ENCODE measurements at regions not wholly inside any gene's neighbourhood (a gene's known extent, or its start where the extent isn't known, plus 50 kb on each side); places are given as distances from the start of the nearest gene placed in this dataset.

DNA sequence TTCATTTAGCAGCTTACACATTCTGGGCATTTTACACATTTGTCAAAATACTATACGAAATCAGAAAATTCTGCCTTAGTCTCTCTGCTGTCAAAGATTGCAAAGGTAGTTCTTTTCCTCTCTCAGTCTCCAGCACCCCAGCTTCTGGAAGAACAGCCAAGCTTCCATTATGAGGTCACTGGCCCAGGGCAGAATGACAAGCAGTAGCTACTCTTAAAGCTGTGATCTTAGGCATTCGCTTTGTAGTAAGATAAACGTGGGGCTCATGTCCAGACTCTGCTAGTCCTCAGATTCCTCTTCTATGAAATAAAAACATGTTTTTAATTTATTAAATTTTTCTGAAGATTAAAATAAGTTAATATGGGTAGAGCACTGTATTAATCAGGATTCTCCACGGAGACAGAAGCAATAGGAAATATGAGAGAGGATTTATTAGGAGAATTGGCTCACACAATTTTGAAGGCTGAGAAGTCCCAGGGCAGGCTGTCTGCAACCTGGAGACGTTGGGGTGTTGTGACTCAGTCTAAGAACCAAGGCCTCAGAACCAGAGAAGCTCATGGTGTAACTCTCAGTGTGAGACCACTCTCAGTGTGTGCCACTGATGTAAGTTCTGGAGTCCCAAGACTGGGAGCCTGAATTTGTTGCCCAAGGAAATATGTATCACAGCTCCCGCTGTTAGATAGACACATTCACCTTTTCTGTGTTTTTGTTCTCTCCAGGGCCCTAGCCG lies 201.2 kb downstream of the CMPK2 start:
- no peak for ATAC-seq
- TF ChIP-seq NR3C1 (CRISPR knock-in tag; conservative IDR thresholded peaks at IDR 0.05; ENCODE audit: low read depth) (no peak), RELA (CRISPR knock-in tag; IDR thresholded peaks at IDR 0.05; ENCODE audit: borderline replicate concordance) (no peak), SOX15 (CRISPR knock-in tag; IDR thresholded peaks at IDR 0.05) (no peak), ZNF138 (CRISPR knock-in tag; conservative IDR thresholded peaks at IDR 0.05) (no peak), CDX4 (CRISPR knock-in tag; IDR thresholded peaks at IDR 0.05; ENCODE audit: borderline replicate concordance) (no peak)
- TF ChIP-seq, protein P1, sequence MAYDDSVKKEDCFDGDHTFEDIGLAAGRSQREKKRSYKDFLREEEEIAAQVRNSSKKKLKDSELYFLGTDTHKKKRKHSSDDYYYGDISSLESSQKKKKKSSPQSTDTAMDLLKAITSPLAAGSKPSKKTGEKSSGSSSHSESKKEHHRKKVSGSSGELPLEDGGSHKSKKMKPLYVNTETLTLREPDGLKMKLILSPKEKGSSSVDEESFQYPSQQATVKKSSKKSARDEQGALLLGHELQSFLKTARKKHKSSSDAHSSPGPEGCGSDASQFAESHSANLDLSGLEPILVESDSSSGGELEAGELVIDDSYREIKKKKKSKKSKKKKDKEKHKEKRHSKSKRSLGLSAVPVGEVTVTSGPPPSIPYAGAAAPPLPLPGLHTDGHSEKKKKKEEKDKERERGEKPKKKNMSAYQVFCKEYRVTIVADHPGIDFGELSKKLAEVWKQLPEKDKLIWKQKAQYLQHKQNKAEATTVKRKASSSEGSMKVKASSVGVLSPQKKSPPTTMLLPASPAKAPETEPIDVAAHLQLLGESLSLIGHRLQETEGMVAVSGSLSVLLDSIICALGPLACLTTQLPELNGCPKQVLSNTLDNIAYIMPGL (CRISPR knock-in tag; IDR thresholded peaks at IDR 0.05): no peak
- TF ChIP-seq, protein P2, sequence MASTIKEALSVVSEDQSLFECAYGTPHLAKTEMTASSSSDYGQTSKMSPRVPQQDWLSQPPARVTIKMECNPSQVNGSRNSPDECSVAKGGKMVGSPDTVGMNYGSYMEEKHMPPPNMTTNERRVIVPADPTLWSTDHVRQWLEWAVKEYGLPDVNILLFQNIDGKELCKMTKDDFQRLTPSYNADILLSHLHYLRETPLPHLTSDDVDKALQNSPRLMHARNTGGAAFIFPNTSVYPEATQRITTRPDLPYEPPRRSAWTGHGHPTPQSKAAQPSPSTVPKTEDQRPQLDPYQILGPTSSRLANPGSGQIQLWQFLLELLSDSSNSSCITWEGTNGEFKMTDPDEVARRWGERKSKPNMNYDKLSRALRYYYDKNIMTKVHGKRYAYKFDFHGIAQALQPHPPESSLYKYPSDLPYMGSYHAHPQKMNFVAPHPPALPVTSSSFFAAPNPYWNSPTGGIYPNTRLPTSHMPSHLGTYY (CRISPR knock-in tag; IDR thresholded peaks at IDR 0.05): no peak
- peaks cover 79% of the 10 kb centered on the region for H3K36me3 Mint-ChIP-seq
- H3K27me3 Mint-ChIP-seq (ENCODE audit: low read depth): peaks cover 17% of the 10 kb centered on the region
- H3K9me3 Mint-ChIP-seq: peaks cover 85% of the 10 kb centered on the region
- H3K4me3 Mint-ChIP-seq: no peak overlapping the region
- POLR2A ChIA-PET: no interaction called here
- H3K27ac Mint-ChIP-seq: no peak overlapping the region
- no peaks in the 10 kb centered on the region for H3K4me1 Mint-ChIP-seq
- CTCF ChIA-PET: no interaction called here
- no peak for DNase-seq (ENCODE audit: low spot score)

DNA sequence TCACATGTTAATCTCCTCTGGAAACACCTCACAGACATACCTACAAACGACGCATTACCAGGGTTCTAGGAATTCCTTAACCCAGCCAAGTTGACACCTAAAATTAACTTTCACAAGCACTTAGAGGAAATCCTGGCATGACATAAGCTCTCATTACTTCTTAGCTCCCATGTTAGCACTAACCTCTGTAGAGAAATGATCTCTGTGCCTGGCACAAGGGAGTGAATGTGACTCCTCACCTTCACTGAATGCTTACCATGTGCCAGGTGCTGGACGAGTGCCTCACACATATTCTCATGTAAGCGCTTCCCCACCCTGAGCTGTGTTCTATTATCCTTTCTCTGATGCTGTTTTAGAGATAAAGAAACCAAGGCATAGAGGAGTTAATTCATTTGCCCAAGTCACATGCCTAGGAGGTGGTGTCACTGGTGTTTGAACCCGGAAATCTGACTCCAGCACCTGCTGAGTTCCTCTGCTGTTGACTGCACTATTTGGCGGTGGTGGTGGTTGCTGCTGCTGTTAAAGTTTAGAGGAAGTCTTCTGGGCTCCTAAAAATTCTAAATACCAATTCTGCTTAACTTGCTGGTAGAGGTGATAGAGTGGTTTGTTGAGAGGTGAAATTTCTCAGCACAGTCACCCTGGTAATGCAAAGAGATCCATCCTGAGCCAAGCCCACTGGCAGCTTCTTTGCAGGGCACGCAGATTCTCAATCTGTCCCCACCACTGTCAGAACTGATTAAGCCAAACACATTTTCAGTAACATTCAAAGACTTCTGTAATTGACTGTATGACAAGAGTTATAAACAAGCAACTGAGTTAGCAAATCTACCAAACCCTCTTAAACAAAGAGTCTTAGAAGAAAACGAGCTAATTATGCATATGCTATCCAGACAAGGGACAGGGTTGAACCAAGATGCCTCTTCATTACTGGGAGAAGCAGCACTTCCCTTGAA lies 200.3 kb downstream of the CMPK2 start:
- H3K9me3 Mint-ChIP-seq: peaks cover 81% of the 10 kb centered on the region
- ChIA-PET CTCF (no interaction called here), POLR2A (no interaction called here)
- H3K36me3 Mint-ChIP-seq: peaks cover 75% of the 10 kb centered on the region
- peaks cover 17% of the 10 kb centered on the region for H3K27me3 Mint-ChIP-seq (ENCODE audit: low read depth)
- no peaks in the 10 kb centered on the region for H3K4me1 Mint-ChIP-seq
- ATAC-seq: no peak
- H3K4me3 Mint-ChIP-seq: no peak overlapping the region
- H3K27ac Mint-ChIP-seq: no peak overlapping the region
- DNase-seq (ENCODE audit: low spot score): no peak
- TF ChIP-seq TEAD4 (CRISPR knock-in tag; IDR thresholded peaks at IDR 0.05) (no peak), ZMAT4 (CRISPR knock-in tag; IDR thresholded peaks at IDR 0.05) (no peak), E2F5 (CRISPR knock-in tag; IDR thresholded peaks at IDR 0.05) (no peak), PRDM15 (CRISPR knock-in tag; IDR thresholded peaks at IDR 0.05) (no peak), TP53 (CRISPR knock-in tag; IDR thresholded peaks at IDR 0.05) (no peak)
- TF ChIP-seq, protein P3, sequence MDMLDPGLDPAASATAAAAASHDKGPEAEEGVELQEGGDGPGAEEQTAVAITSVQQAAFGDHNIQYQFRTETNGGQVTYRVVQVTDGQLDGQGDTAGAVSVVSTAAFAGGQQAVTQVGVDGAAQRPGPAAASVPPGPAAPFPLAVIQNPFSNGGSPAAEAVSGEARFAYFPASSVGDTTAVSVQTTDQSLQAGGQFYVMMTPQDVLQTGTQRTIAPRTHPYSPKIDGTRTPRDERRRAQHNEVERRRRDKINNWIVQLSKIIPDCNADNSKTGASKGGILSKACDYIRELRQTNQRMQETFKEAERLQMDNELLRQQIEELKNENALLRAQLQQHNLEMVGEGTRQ (CRISPR knock-in tag; IDR thresholded peaks at IDR 0.05): no peak
- TF ChIP-seq, protein P4, sequence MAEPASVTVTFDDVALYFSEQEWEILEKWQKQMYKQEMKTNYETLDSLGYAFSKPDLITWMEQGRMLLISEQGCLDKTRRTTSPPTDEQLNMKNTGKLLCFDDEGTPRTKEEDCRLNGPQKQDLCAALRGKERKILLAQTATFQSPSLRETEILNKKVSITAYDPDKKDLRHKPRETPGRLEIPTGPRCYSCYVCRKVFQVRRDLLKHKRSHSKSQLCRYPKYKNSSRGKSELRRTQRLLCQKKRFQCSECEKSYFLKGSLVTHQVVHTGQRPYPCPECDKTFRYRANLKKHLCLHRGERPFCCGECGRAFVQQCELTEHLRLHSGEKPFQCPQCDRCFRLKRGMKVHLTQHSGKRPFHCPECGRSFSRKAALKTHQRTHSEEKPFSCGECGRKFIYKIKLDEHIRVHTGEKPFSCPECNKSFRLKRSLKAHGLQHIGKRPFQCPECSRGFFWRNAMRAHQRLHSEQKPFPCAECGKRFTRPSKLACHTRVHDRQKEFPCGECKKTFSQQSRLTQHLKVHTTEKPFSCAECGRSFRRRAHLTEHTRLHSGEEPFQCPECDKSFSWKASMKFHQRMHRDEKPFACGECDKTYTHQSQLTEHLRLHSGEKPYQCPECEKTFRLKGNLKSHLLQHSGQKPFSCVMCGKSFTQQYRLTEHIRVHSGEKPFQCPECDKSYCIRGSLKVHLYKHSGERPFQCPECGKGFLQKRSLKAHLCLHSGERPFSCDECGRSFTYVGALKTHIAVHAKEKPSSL (CRISPR knock-in tag; conservative IDR thresholded peaks at IDR 0.05): no peak
- TF ChIP-seq, protein P5, sequence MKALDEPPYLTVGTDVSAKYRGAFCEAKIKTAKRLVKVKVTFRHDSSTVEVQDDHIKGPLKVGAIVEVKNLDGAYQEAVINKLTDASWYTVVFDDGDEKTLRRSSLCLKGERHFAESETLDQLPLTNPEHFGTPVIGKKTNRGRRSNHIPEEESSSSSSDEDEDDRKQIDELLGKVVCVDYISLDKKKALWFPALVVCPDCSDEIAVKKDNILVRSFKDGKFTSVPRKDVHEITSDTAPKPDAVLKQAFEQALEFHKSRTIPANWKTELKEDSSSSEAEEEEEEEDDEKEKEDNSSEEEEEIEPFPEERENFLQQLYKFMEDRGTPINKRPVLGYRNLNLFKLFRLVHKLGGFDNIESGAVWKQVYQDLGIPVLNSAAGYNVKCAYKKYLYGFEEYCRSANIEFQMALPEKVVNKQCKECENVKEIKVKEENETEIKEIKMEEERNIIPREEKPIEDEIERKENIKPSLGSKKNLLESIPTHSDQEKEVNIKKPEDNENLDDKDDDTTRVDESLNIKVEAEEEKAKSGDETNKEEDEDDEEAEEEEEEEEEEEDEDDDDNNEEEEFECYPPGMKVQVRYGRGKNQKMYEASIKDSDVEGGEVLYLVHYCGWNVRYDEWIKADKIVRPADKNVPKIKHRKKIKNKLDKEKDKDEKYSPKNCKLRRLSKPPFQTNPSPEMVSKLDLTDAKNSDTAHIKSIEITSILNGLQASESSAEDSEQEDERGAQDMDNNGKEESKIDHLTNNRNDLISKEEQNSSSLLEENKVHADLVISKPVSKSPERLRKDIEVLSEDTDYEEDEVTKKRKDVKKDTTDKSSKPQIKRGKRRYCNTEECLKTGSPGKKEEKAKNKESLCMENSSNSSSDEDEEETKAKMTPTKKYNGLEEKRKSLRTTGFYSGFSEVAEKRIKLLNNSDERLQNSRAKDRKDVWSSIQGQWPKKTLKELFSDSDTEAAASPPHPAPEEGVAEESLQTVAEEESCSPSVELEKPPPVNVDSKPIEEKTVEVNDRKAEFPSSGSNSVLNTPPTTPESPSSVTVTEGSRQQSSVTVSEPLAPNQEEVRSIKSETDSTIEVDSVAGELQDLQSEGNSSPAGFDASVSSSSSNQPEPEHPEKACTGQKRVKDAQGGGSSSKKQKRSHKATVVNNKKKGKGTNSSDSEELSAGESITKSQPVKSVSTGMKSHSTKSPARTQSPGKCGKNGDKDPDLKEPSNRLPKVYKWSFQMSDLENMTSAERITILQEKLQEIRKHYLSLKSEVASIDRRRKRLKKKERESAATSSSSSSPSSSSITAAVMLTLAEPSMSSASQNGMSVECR (CRISPR knock-in tag; IDR thresholded peaks at IDR 0.05; ENCODE audit: borderline replicate concordance): no peak

Data from WTC11 (cell line).